Fibroblast of the aortic adventitia (primary cell): ENCODE measurements at regions not wholly inside any gene's neighbourhood (a gene's known extent, or its start where the extent isn't known, plus 50 kb on each side); places are given as distances from the start of the nearest gene placed in this dataset.
A peak's percentile ranks its signal among the peaks of the same experiment; 100 is the strongest.

ENCODE experiments used
- DNase-seq: peaks from one replicate; pipeline ENCODE4 v3.0.0-alpha.2; 2010; ENCODE audit warnings: low read depth
- H3K4me3 ChIP-seq: 2 replicates; pipeline ENCODE4 v1.5.1; 2011; ENCODE audit warnings: low read depth, mild to moderate bottlenecking, control low read depth, low read length, moderate library complexity
- TF ChIP-seq, protein P1 (sequence below): IDR thresholded peaks from 2 replicates; pipeline ENCODE4 v1.5.1; 2011; ENCODE audit warnings: mild to moderate bottlenecking, low read length, control low read depth, inconsistent platforms; ENCODE audit not compliant: insufficient read depth

DNA sequence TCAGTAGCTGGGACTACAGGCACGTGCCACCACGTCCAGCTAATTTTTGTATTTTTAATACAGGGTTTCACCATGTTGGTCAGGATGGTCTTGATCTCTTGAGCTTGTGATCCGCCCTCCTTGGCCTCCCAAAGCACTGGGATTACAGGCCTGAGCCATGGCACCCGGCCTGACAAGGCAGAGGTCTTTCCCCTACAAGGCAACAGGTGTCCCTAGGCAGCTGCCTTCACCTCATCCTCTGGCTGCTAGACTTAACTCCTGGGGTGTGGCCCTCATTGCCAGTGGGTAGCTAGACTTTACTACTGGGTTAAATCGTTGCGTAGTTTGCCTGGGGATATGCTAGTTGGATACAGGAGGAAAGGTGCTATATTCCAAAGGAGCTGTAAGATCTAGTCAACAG is 81.4 kb downstream of the CHRD start:
- DNase-seq = no peak
- TF ChIP-seq, protein P1, sequence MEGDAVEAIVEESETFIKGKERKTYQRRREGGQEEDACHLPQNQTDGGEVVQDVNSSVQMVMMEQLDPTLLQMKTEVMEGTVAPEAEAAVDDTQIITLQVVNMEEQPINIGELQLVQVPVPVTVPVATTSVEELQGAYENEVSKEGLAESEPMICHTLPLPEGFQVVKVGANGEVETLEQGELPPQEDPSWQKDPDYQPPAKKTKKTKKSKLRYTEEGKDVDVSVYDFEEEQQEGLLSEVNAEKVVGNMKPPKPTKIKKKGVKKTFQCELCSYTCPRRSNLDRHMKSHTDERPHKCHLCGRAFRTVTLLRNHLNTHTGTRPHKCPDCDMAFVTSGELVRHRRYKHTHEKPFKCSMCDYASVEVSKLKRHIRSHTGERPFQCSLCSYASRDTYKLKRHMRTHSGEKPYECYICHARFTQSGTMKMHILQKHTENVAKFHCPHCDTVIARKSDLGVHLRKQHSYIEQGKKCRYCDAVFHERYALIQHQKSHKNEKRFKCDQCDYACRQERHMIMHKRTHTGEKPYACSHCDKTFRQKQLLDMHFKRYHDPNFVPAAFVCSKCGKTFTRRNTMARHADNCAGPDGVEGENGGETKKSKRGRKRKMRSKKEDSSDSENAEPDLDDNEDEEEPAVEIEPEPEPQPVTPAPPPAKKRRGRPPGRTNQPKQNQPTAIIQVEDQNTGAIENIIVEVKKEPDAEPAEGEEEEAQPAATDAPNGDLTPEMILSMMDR = no peak
- H3K4me3 ChIP-seq = no peak overlapping the region

DNA sequence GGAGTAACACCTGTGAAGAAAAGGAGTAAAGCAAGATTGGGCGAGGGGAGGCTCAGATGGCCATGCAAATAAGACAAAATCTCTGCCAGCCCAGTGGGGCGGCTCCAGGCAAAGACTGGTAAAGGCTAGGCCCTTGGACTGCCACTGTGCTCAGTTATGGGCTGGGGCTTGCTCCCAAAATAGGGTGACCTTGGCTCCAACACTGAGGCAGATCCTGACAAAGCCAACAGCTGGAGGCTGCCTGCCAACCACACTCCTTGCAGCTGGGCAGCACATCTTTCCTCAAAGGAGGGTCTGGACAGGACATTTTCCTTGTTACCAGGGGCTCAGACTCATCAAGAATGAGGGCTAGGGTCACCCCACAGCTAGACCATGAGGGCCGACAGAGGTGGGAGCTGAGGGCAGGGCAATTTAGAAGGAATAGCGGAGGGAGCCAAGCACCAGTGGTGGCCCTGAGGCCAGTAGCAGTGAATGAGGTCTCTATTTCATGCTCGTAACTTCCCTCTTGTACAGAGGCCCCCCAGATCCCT is 86.1 kb downstream of the CHRD start:
- TF ChIP-seq, protein P1 = no peak
- H3K4me3 ChIP-seq = no peak overlapping the region
- DNase-seq = no peak

DNA sequence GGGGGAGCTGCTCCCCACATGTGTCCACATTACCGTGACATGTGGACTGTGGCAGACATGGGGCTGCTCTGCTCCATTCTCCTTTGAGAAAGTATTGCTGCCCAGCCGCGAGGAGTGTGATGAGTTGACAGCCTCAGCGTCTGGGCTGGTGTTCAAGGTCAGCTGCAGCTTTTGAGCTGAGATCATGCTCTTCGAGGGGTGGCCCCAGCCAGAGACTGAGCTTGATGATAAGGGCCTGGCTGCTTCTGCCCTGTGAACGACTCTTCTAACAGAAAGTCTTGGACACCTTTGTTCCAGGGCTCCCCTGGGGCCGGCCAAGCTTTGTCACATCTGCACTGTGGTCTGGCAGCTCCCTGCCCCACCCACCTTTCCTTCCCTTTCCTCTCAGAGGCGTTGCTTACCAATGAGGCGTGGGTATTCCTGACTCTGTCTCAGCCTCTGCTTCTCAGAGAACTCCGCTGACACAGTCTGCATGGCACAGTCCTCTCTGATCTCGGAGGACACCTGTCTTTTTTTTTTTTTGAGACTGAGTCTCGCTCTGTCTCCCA is 86.6 kb downstream of the CHRD start:
- DNase-seq = peak; percentile 65
- no peak overlapping the region for H3K4me3 ChIP-seq
- TF ChIP-seq, protein P1 = no peak

DNA sequence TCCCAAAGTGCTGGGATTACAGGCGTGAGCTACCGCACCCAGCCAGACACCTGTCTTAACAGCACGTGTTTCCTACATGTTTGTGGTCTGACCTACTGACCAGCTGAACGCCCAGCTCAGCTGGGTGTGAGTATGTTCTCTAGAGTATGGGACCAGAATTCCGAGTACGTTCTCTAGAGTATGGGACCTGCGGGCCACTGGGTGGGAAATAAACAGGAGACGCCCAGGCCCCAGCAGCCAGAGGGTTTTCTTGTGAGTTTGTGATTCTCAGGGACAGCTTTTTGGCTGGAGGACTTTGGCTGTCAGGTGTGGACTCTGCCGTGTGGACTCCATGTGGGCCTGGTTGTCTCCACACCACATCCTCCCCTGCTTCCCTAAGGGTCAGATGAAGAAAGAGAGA is 87.3 kb downstream of the CHRD start:
- TF ChIP-seq, protein P1 = no peak
- no peak for DNase-seq
- H3K4me3 ChIP-seq = no peak overlapping the region

DNA sequence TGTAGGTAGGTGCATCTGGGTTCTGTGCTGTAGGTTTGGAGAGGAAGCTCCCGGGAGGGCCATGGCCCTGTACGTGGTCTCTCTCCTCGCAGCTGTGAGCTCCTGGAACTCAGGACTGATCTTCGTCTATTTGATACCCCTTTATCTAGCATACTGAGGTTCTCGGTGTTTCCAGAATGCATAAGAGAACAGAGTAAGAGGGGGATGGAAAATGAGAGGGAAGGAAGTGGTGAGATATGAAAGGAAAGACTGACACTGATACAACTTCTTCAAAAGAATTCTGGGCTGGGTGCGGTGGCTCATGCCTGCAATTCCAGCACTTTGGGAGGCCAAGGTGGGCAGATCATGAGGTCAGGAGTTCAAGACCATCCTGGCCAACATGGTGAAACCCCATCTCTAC is 90.7 kb downstream of the CHRD start:
- no peak overlapping the region for H3K4me3 ChIP-seq
- TF ChIP-seq, protein P1 = no peak
- no peak for DNase-seq

DNA sequence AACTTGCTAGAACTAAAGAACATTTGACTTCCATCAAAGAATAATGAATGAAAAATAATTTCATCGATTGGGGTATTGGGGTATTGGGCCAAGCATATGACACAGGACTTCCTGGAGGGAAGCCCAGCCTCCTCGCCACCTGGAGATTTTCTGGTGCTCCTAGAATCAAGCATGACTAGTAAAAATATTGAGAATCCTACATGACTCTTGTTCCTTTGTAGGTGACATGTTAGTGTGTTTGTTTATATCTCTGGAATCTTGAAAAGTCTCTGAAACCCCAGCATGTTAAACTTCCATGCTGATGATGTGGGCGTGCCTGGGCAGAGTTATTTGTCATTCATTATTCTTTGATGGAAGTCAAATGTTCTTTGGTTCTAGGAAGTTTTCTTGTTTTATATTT is 90.1 kb upstream of the EPHB3 start:
- TF ChIP-seq, protein P1 = no peak
- no peak overlapping the region for H3K4me3 ChIP-seq
- DNase-seq = no peak
